IPS-18a (cell line): ENCODE measurements at regions not wholly inside any gene's neighbourhood (a gene's known extent, or its start where the extent isn't known, plus 50 kb on each side); places are given as distances from the start of the nearest gene placed in this dataset.

Experiments used
- H3K27ac ChIP-seq: one replicate; pipeline ENCODE4 v1.5.1; 2013; ENCODE audit warnings: low read length
- H3K27me3 ChIP-seq: one replicate; pipeline ENCODE4 v1.6.1; 2013; ENCODE audit warnings: mild to moderate bottlenecking, low read length; ENCODE audit not compliant: control insufficient read depth, insufficient read depth
- H3K36me3 ChIP-seq: one replicate; pipeline ENCODE4 v1.6.1; 2013; ENCODE audit warnings: low read depth, low read length; ENCODE audit not compliant: control insufficient read depth
- H3K4me1 ChIP-seq: one replicate; pipeline ENCODE4 v1.6.1; 2013; ENCODE audit warnings: low read depth, low read length; ENCODE audit not compliant: control insufficient read depth
- H3K4me3 ChIP-seq: one replicate; pipeline ENCODE4 v1.5.1; 2013; ENCODE audit warnings: low read length
- H3K9ac ChIP-seq: one replicate; pipeline ENCODE4 v1.6.1; 2013; ENCODE audit warnings: mild to moderate bottlenecking, low read length, moderate library complexity
- H3K9me3 ChIP-seq: one replicate; pipeline ENCODE4 v1.6.1; 2013; ENCODE audit warnings: low read depth, low read length; ENCODE audit not compliant: control insufficient read depth

DNA sequence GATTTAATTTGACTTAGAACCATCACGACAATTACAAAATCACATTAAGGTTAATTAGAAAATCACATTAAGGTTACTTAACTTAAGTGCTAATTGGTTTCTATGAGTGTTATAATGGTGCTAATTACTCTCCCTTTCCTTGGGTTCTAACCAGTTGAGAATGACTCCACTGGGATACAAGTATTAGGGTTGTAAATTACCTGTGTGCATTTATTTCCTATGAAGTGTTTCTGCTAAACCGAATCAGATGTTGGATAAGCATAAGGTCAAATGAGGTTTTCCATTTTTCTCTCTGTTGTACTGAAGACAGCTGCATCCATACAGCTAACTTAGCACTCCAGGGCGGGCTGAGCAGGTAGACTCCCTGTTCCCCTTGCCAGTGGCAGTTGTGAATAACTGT, 610.3 kb upstream of the TMPRSS15 start:
- Histone ChIP-seq H3K4me3 (no peak overlapping the region), H3K36me3 (no peaks in the 10 kb centered on the region), H3K4me1 (no peaks in the 10 kb centered on the region), H3K27ac (no peak overlapping the region), H3K9ac (no peak overlapping the region), H3K27me3 (no peaks in the 10 kb centered on the region), H3K9me3 (no peaks in the 10 kb centered on the region)

DNA sequence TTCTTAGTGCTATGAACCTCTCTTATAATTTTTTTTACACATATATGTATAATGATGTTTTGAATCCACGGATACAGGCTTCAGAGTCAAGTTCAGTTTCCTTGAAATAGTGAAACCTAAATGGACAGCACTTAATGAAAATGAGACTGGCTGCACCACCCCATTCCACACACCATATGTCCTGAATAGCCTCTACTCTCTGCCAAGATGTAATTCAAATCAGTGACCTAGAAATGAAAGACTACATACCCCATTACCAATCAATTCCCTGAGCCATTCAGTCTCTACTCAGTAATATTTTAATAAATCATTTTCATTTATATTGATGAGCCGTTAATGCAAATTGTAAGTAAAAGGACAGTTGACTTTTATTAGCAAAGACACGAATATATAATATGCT, 614.9 kb upstream of the TMPRSS15 start:
- Histone ChIP-seq H3K4me1 (no peaks in the 10 kb centered on the region), H3K27me3 (no peaks in the 10 kb centered on the region), H3K9me3 (no peaks in the 10 kb centered on the region), H3K36me3 (no peaks in the 10 kb centered on the region), H3K9ac (no peak overlapping the region), H3K4me3 (no peak overlapping the region), H3K27ac (no peak overlapping the region)

DNA sequence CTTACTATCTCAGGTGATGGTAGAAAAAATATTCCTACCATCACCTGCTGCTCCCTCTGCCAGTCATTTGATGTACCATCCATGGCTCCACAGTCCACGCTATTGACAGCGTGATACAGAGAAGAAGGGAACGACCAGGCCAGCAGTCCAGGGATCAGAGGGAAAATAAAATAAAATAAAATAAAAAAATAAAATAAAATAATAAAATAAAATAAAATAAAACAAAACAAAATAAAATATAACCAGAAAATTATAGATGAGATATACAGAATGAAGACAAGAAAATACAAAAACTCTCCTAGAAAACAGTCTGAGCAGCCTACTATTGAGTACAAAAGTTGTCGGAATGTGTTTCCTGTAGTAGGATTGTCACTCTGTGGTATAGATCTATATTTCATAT, 619.4 kb upstream of the TMPRSS15 start:
- Histone ChIP-seq H3K9me3 (no peaks in the 10 kb centered on the region), H3K9ac (no peak overlapping the region)

DNA sequence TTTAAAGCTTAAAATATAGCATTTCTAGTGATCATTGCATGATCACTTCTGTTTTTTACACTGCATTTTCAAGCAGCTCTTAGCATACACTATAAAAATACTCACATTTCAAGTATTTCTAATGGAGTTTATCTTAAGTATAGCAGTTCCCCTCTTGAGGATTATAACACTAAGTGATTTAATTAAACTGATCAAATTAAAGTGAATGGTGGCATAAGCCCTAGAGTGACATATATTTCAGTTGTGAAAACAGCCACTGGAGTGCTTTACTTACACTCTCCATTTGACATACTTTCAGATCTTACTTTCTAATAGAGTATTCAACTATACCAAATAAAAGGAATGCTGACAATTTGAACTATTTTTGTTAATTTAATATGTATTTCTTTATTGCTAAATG, 623.3 kb upstream of the TMPRSS15 start:
- Histone ChIP-seq H3K9me3 (no peaks in the 10 kb centered on the region), H3K4me3 (no peak overlapping the region), H3K4me1 (no peaks in the 10 kb centered on the region), H3K36me3 (no peaks in the 10 kb centered on the region), H3K9ac (no peak overlapping the region), H3K27ac (no peak overlapping the region), H3K27me3 (no peaks in the 10 kb centered on the region)

More for the DNA sequence above, 619.4 kb upstream of the TMPRSS15 start:
- H3K27me3 ChIP-seq, result no peaks in the 10 kb centered on the region
- no peak overlapping the region for H3K4me3 ChIP-seq
- no peak overlapping the region for H3K27ac ChIP-seq
- no peaks in the 10 kb centered on the region for H3K4me1 ChIP-seq
- H3K36me3 ChIP-seq, result no peaks in the 10 kb centered on the region

DNA sequence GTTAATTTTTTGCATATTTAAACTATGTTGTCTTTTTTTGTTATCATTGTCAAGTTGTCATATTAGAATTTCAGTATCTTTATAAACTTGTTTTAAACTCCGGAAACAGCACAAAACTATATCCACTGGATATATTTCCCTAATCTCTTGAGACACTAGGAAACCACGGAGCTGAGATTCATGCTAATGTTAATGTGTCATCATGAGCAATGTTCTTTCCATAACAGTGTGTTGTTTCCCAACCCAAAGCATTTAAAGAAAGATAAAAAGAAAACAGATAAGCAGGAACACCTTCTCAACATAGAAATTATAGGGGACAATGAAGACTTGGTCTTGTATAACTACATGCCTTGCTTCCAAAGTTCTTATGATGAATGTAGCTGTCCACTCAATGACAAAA, 626.2 kb upstream of the TMPRSS15 start:
- Histone ChIP-seq H3K27ac (no peak overlapping the region), H3K4me1 (no peaks in the 10 kb centered on the region), H3K4me3 (no peak overlapping the region), H3K9ac (no peak overlapping the region), H3K36me3 (no peaks in the 10 kb centered on the region), H3K27me3 (no peaks in the 10 kb centered on the region), H3K9me3 (no peaks in the 10 kb centered on the region)

DNA sequence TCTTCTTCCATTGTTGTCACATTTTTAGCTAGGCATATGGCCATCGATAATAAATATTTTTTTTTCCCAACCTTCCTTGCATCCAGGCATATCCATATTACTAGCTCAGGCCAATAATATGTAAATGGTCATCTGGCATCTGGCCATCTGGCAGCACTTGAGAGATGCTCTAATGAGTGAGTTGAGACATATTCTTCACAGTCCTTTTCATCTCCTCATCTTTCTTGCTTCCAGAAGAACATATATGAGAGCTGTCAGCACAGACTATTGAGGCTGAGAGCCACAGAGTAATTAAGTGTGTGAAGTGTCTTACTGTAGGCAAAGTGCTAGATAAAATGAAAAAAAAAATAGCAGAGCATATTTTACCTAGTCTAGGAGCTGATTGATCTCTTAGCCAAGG, 628.4 kb upstream of the TMPRSS15 start:
- H3K4me3 ChIP-seq, result no peak overlapping the region
- no peak overlapping the region for H3K27ac ChIP-seq
- H3K36me3 ChIP-seq, result no peaks in the 10 kb centered on the region
- no peaks in the 10 kb centered on the region for H3K4me1 ChIP-seq
- H3K9me3 ChIP-seq, result no peaks in the 10 kb centered on the region
- H3K9ac ChIP-seq, result no peak overlapping the region
- no peaks in the 10 kb centered on the region for H3K27me3 ChIP-seq

DNA sequence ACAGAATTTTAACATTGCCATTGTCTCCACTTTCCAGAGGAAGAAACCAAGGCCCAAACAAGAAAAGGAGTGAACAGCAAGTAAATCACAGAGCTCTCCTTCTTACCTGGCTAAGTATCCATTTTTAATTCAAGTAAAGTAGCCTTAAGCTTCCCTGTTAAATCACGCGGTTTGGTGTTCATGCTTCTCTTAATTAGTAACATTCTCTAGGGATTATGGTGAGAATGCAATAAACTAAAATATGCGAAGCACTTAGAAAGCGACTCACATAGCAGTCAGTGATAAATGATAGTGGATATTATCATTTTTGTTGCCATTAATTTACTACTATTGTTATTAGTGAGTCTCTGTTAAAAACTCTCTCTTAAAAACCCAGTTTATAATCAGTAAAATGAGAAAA, 630.5 kb upstream of the TMPRSS15 start:
- Histone ChIP-seq H3K27me3 (no peaks in the 10 kb centered on the region), H3K9ac (no peak overlapping the region), H3K9me3 (no peaks in the 10 kb centered on the region)

DNA sequence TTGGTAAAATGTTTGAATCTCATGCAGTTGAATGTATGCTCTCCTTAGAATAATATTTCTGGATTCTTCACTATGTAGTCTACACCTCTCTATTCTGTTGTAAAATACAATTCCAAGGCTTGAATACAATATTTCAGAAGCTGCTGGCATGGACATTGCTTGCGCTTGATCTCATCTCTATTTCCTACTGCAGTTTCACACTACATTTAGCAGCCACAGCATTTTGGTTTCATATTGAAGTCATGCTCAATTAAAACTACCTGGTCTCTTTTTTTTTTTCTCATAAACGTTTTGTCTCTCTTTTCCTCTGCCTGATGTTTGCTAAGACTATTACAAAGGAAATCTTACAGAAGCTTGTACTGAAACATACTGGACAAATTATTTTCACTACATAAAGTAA, 631.0 kb upstream of the TMPRSS15 start:
- no peaks in the 10 kb centered on the region for H3K4me1 ChIP-seq
- no peaks in the 10 kb centered on the region for H3K27me3 ChIP-seq
- no peak overlapping the region for H3K4me3 ChIP-seq
- H3K27ac ChIP-seq, result no peak overlapping the region
- no peak overlapping the region for H3K9ac ChIP-seq
- H3K9me3 ChIP-seq, result no peaks in the 10 kb centered on the region
- no peaks in the 10 kb centered on the region for H3K36me3 ChIP-seq

More for the DNA sequence above, 630.5 kb upstream of the TMPRSS15 start:
- H3K4me3 ChIP-seq, result no peak overlapping the region
- no peaks in the 10 kb centered on the region for H3K4me1 ChIP-seq
- H3K27ac ChIP-seq, result no peak overlapping the region
- H3K36me3 ChIP-seq, result no peaks in the 10 kb centered on the region

DNA sequence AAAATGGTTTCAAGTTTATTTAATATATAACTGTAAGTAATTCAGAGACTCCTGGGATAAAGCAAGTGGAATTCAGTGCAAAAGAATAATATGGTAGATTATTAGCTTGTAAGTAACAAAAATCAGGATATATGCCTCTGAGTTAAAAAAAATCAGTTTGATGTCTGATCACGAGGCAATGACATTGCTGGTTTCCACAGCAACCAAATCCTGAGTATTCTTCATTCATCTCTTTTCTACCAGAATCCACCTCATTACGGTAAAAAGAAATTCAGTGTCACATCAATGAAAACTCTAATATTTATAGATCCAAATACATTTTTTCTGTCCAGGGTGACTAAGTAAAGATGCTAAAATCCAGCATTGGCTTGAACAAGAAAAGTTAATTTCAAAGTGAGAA, 642.3 kb upstream of the TMPRSS15 start:
- no peak overlapping the region for H3K27ac ChIP-seq
- no peaks in the 10 kb centered on the region for H3K27me3 ChIP-seq
- H3K4me3 ChIP-seq, result no peak overlapping the region
- H3K9ac ChIP-seq, result no peak overlapping the region
- no peaks in the 10 kb centered on the region for H3K4me1 ChIP-seq
- no peaks in the 10 kb centered on the region for H3K9me3 ChIP-seq
- no peaks in the 10 kb centered on the region for H3K36me3 ChIP-seq

DNA sequence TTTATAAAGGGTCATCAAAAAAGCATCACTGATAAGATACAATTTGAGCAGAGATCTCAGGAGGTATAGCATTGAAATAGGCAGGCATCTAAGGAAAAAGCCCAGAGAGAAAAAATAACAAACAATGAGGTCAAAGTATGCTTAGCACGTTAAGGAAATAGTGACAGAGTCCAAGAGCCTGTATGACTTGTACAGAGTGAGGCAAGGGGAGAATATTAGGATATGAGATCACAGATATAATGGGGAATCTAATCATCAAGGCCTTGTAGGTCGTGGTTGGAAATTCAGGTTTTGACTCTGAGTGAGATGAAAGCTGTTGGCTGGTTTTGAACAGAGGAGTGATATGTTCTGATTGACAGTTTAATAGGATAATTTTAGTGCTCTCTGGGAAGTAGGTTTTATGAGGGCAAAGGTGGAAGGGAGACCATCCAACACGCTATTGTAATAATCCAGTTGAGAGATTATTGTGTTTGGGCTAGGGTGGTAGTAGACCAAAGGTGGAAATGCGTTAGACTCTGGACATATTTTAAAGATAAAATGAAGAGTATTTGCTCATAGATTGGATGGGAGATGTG, 644.6 kb upstream of the TMPRSS15 start:
- Histone ChIP-seq H3K36me3 (no peaks in the 10 kb centered on the region), H3K4me1 (no peaks in the 10 kb centered on the region), H3K4me3 (no peak overlapping the region), H3K27me3 (no peaks in the 10 kb centered on the region), H3K9ac (no peak overlapping the region), H3K9me3 (no peaks in the 10 kb centered on the region), H3K27ac (no peak overlapping the region)

DNA sequence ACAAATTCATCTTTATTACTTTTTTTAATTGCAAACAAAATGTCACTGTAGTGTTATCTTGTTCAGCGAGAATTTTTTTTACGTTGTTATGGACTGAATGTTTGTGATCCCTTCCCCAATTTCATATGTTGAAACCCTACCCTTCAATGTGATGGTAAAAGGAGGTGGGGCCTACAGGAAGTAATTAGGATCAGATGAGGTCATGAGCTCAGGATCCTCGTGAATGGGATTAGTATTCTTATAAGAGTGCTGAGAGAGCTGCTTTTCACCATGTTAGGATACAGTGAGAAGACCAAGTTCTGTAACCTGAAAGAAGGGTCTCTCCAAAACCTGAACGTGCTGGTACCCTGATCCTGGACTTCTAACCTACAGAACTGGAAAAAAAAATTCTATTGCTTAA, 646.0 kb upstream of the TMPRSS15 start:
- Histone ChIP-seq H3K4me3 (no peak overlapping the region), H3K9ac (no peak overlapping the region), H3K9me3 (no peaks in the 10 kb centered on the region), H3K36me3 (no peaks in the 10 kb centered on the region), H3K27ac (no peak overlapping the region), H3K27me3 (no peaks in the 10 kb centered on the region), H3K4me1 (no peaks in the 10 kb centered on the region)

DNA sequence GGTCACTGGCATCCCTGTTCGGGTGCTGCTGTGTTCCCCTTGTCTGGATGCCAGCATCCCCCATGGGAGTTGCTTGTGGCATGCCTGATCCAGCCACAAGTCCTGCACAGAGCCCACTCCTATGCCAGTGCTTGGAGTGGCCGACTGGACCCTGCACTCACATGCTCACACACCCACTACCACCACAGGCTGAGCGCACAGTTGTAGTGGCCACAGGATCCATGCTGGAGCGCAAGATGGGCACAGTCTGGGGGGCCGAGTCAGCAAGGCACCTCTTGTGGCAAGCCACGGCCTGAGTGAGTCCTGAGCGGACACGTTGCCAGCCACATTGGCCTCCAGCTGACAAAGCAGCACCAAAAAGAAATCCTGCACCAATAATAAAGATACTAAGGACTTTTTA, 661.6 kb upstream of the TMPRSS15 start:
- no peaks in the 10 kb centered on the region for H3K9me3 ChIP-seq
- no peak overlapping the region for H3K9ac ChIP-seq
- no peak overlapping the region for H3K27ac ChIP-seq
- H3K4me3 ChIP-seq, result no peak overlapping the region
- H3K36me3 ChIP-seq, result no peaks in the 10 kb centered on the region
- H3K27me3 ChIP-seq, result no peaks in the 10 kb centered on the region
- H3K4me1 ChIP-seq, result no peaks in the 10 kb centered on the region
